Stimulated activated CD8-positive, alpha-beta memory T cell treated with anti-CD3 and anti-CD28 coated beads, Interleukin-15, amount 100 ng/mL, for 48 hours (primary cell): ENCODE measurements at regions not wholly inside any gene's neighbourhood (a gene's known extent, or its start where the extent isn't known, plus 50 kb on each side); places are given as distances from the start of the nearest gene placed in this dataset.
"Not testable (repeated sequence)": the region's sequence is repeated elsewhere in the genome, so short reads cannot be mapped to it uniquely, and the experiment has no call there.

Experiments
- DNase-seq, 2 donors: peaks; one replicate each; pipeline ENCODE4 v3.0.0-alpha.2; 2020; ENCODE audit warnings: low read depth in 2 of 2

DNA sequence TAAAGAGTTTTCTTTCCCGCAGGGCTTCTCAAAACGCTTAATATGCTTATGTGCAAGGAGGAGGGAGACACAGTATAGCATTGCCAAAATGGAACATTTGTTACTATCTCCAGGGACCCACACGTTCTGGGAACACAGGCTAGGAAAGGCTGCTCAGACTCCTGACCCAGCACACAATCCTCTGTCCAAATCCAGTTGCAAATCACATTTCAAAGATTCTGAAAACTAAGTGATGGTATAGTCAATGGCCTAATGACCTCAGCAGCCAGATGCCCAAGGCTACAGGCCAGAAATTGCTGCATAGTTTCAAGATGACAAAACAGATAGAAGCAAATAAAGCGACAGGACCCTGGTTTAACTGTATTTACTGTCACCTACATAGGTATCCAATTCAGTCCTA lies 97.0 kb upstream of the GRIP1 start:
- DNase-seq: no peak

DNA sequence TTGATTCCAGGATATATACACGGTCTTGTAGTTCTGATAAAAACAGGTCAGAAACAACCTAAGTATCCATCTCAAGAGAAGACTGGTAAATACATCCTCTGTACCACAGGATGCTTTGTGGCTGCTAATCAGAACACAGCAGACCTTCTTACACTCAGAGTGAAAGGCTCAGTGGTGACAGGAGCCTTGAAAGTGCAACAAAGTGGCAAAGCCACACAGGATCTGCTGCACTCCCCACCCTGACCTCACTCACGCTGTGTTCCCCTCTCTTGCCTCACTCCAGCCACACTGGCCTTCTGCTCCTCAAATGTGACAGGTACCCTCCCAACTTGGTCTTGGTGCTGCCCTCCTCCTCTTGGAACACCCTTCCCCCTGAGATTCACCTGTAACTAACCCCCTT lies 98.1 kb upstream of the GRIP1 start:
- DNase-seq: peak; percentile 43 to 47

DNA sequence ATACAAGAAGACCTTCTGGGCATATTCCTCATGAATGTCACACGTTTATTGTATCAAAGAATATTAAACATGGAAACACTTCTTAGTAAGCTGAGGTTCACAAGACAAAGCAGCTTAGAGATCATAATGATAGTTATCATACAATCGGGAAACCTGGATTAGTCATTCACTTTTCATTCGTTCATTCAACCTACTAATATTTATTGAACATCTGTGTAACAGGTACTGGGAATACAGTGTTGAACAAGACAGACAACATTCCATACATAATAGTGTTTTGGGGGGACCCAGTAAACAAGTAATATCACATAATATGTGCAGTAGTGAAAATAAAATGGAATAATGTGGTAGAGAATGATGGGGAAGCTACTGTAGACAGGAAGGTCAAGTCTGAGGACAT lies 100.6 kb upstream of the GRIP1 start:
- no peak for DNase-seq

DNA sequence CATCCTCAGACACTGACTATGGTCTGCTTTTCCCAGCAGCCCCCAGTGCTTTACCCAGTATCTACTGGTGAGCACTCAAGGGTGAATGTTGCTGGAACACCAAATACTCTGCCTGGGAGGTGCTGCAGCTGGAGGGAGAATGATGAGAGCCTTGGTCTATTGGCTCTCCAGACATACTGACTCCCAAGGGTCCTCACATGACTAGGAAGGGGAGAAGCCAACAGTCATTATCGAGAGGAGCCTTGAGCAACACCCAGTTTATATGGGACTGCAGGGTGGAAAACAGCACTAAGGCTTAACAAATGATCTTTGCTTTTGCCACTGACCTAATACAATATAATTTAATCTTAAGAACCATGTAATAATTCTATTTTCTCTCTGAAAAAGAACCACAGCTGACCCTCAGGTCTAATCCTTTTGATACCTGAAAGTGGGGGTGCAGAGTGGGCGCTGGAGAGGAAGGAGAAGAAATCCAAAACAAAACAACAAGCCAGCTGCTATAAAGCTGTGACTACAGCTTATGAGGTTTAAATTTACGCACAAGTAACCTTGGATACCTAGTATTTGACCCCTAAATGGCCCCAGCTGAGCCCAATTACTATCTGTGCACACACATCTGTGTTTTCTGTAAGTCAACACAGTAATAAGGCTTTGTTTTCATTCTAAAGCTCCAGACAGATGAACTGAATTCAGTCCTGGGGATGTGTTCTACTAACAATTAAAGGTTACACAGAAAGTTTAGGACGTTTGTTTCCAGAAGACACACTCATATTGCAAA lies 107.8 kb upstream of the GRIP1 start:
- no peak for DNase-seq

DNA sequence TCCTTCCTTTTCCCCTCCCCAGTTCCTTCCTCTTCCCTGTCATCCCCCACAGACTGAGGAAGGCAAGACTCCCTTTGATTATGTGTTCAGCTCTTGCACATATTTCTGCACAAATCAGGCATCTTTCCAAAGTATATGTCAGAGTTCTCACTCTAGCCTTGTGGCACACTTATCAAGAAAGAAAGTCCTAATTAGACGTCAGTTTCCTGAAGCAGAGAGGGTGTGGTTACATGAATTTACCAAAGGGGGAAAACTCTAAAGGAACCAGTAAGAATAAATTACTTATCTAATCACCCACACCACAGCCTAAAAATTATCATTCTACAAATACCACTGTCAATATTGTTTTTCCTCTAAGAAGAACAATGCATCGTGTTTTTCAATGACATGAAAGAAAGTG lies 120.7 kb upstream of the GRIP1 start:
- no peak for DNase-seq

DNA sequence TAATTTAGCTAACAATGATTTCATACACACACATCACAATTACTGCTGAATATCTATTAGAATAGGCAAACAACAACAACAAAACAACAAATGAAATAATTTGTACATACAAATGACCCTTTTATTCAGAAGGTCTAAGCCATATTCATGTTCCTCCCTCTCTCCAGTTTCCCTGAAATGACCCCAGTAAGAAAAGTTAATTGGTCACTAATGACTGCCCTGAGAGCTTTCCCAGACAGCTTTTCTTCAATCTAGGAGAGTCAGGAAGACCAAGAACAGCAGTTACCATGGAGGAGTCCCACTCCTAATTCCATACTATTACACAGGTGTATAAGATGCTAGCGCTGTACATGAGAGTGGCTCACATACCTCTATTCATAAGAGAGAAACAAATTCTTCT lies 121.2 kb upstream of the GRIP1 start:
- no peak for DNase-seq

DNA sequence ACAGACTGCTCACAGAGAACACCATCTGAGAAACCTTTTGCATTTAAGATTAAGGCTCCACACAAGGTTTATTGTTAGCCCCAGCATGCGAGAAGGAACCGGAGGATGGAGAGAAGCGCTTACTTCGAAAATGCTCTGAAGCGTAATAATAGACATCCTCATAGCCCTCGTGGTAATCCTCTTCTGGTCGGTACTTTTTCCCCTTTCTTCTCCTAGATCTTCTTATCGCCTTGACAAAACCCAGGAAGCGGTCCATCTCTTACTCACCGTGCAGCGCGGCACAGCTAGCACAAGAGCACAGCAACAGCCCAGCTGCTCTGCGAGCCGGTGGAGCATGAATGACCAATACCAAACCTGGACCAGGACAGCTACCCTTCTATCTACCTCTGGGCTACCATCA lies 125.1 kb upstream of the GRIP1 start:
- DNase-seq: no peak

DNA sequence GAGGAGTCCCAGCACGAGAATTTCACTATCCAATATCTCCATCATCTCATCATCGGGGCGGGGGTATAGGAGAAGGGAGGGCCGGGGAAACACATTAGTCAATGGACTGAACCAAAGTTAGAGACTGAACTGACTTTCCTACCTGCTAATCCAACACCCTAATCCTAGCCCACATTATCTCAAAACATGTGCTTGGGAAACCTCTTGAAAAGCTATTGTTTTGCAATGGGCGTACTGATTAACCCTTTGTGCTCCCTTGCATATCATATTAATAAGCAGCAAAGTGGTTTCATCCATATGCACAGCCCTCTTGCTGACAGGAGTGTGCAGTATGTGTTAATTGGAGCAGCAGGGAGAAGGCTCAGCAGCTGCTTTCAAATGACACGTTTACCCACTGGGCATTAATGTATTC lies 125.7 kb upstream of the GRIP1 start:
- no peak for DNase-seq

DNA sequence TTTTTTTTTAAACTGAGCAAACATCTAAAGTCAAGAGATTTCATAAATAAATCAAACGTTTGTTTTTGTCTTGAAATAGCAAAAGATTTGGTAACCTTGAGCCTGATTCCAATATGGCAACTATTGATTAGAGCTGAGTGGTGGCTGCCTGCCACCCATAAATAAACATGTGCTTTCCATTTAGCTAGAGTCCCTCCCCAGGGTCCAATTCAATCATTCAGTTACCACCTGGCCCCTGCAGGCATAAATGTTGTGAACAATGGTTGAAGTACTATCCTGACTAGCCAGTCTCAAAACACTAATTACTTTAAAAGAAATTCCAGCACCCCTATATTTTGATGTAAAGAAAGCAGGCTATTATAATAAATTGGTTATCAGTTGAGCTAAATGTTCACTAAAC lies 129.7 kb upstream of the GRIP1 start:
- DNase-seq: no peak

DNA sequence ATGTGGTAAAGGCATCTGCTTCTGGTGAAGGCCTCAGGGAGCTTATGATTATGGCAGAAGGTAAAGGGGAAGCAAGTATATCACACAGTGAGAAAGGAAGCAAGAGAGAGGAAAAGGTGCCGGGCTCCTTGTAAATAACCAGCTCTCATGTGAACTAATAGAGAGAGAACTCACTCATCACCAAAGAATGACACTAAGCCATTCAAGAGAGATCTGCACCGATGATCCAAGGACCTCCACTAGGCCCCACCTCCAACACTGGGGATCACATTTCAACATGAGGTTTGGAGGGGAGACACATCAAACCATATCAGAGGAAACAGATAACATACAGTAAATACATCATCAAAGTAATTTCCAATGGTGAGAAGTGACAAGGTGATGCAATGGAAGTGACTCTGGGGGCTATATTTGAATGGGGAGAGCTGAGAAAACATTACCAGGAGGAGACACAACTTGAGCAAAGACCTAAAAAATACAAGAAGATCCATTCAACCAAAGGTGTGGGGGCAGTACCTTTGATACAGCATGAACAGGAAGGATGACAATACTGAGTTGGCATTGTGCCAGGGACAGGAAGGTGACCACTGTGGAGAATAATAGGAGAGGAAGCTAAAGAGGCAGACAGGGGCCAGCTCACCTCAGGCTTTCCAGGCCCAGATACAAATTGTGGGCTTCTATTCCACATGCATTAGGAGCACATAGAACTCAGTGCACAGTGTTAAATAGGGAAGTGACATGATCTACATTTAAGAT lies 134.4 kb upstream of the GRIP1 start:
- DNase-seq: no peak

DNA sequence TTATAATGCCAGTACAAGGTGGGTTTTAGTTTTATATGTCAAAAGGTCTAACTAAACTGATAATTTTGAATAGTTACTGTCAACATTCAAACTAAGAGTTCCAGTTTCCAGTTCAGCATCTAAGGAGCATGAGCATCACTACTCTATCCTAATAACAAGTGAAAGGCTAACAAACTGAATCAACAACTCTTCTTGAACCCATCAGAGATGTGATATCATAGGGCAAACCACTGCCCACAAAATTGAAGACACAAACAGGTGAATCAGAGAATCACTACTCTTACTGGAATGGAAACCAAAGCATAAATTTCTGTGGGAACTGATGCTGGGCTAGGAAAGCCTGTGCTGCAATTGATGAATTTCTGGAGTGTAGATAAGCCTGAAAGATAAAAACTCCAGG lies 140.7 kb upstream of the GRIP1 start:
- no peak for DNase-seq

DNA sequence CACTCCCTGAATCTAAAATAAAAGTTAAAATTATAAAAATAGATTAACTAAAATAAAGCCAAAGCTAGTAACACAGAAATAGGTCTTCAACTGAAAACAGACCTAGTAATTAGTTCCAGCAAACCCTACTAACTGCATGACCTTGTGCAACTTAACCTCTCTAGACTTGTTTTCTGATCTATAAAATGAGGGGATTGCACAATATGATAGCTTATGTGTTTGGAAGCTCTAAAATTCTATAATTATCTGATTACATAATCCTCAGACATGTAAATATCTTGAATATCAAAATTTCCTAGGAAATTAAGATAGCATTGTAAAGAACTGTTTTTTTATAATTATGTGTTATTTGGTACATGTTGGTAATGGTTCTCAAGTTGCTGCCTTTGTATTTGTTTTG lies 144.1 kb upstream of the GRIP1 start:
- no peak for DNase-seq

DNA sequence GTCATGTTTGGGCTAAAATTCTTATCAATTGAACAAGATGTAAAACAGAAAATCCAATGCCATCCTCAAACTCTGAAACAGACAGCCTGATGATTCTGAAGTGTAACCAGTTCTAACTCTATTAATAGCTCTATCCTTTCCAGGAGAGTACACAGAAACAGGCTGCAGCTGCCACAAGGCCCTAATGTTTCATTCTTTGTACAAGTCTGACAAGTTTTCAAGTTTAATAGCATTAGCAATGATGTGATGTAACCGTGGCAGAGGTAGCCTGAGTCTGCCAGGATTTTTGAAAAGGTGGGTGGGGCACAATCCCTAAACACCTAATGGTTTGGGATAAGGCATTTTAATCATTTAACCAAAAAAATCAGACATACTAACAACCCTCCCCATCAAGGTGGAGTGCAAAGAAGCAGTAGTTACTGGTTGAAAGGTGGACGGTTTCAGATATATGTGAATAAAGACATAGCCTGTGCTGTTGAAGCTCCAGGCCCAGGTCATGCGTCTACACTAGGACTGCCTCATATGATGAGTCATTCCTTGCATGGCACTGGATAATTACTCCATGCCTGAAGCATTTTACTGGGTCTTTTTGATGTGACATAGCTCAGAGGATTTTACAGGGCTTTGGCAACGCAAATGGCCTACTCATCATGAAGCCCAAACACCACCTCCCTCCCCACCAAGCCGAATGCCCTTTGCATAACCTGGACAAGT lies 145.1 kb upstream of the GRIP1 start:
- no peak for DNase-seq

DNA sequence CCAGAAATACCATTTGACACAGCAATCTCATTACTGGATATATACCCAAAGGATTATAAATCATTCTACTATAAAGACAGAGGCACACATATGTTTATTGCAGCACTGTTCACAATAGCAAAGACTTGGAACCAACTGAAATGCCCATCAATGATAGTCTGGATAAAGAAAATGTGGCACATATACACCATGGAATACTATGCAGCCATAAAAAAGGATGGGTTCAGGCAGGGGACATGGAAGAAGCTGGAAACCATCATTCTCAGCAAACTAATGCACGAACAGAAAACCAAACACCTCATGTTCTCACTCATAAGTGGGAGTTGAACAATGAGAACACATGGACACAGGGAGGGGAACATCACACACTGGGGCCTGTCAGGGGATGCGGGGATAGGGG lies 147.0 kb upstream of the GRIP1 start:
- DNase-seq: not testable (repeated sequence)

DNA sequence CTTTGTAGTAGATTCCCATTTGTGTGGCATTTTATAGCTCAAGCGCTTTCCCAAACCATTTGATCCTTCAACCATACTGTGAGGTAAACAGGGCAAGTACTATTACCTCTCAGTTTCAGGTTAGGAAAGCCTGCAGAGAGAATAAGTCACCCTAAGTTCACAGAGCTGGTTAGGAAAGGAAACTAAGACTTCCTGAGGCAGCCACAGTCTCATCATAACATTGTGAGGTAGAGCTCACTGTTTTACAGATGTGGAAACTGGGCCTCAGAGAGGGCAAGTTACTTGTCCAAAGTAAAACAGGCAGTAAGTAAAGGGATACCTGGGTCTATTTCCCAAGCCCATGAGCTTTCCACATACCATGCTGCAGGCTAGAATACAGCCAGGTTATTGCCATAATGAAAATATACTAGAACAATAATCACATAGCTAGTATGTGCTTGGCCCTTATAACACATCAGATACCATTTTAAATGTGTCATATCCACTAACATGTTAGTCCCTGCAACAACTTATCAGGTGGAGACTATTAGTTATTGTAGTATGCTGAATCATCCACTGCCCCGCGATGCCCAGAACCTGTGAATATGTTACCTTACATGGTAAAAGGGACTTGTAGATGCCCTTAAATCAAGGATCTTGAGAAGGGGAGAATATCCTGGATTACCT lies 150.9 kb upstream of the GRIP1 start:
- no peak for DNase-seq

DNA sequence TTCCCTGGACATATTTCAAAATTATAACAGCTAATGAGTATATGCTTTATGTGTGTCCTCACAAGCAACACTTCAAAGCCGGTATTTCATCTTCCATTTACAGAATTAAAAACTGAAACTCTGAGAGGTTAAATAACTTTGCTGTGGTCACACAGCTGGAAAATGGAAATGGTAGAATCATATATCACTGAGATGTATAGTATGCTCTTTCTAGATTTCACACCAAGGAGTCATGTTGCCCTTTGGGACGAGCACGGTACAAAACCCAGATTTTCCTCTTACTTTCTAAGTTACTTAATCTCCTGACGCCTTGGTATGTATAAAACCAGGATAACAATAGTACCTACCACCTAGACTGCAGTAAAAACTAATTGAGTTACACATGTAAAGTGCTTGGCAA lies 152.6 kb upstream of the GRIP1 start:
- no peak for DNase-seq

DNA sequence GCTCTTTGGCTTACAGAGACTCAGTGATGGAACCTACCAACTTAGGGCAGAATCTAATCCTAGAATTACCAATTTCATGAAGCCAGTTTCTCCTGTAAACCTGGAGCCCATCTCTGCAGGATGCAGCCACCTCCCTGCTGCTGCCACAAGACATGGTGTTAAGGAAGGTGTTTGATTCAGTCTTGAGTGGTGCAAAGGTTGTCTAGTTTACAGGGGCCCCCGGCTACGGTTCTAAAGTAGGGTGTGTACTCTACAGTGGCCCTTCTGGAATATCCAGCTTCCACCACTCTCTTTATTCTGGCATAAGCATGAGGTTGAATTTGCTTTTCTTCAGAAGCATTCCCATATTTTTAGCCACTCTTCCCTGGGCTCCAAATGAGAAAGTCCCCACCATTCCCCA lies 154.1 kb upstream of the GRIP1 start:
- no peak for DNase-seq

DNA sequence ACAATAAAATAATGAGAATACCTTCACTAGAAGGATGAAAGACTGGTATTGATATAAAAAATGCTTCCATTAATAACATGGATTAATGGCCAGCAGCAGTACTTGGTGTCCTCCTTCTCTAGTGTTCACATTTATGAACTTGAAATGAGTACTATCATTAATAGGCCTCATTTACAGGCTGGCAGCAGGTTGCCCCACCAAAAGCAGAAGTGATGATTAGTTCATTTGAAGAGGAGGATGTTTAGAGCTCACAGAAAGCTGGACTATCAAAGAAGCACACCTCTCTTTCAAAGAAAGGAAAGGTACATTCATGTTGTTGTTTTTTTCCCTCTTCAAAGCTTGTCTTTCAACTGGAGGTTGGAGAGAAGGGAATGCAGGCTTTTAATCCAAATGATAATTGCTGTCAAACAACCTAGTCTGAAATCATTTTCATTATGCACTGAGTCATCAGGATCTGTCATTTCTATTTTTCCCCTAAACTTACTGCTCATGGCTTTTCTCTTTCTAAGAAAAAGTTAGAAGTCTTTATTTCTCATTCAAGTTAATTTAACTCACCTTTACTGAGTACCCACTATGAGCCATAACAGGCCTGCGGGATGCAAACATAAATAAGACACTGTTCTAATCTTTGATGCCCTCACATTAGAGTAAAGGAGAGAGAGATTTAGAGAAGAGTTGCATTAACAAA lies 157.9 kb upstream of the GRIP1 start:
- no peak for DNase-seq

DNA sequence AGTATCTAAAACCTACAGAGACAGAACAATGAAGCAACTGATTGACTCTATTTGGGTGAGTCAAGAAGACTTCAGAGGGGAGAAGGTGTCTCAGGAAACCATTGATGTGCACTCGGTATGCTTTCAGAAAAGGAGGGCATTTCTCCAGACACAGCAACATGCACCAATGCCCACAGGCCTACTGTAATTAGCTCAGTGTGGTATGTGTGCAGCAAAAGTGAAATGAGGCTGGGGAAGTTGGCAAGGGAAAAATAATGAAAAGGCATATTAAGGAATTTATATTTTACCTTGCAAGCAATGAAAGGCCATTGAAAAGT lies 158.4 kb upstream of the GRIP1 start:
- no peak for DNase-seq

DNA sequence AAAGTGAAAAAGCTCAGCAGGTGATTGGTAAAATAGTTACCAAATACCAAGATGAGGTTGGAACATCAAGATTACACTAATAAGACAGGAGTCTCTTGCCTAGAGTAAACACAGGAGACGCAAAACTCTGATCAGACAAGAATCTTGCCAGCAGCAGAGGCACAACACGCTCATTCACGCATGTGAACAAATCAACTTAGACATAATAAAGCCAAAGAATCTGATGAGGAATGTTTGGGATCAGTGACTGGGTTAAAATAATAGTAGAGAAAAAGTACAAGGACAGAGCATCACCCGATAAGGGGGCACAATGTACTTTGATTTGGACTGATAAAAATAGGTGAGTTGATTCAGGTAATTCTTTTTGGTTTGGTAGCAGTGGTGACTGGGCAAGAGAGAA lies 159.5 kb upstream of the GRIP1 start:
- DNase-seq: no peak

DNA sequence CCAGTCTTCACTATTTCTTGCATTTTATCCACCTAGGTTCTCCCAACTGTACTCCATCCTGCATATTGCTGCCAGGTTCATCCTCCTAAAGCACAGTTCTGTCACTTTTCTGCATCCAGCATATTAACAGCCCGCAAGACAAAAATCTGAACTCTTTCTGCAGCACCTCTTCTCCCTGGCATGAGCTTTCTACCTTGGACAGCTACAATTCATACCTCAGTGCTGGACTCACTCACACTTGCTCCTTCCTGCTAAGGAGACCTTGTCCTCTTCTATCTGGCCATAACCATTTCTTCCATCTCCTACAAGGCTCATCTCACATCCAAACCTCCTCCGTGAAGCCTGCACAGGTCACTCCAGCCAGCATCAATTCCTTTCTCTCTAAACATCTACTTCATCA lies 170.1 kb upstream of the GRIP1 start:
- DNase-seq: no peak

DNA sequence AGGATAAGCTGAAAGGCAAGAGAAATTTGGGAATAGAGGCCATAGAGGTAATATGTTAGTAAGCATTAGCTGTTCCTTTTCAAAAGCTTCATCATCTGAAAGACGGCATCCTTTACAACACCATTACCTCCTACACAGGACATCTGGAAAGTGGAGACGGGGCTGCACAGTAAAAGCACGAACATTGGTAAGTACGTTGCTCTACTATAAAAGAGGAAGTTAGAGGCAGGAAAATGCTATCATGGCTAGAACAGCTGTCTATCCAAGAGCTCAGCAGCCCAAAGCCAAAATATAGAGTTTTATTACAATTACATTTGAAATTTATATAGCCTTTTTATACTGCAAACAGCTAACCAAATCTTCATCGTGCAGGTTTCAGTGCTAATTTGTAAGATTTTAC lies 172.3 kb upstream of the GRIP1 start:
- DNase-seq: no peak
